PC-3 (cell line): ENCODE measurements at regions not wholly inside any gene's neighbourhood (a gene's known extent, or its start where the extent isn't known, plus 50 kb on each side); places are given as distances from the start of the nearest gene placed in this dataset.
A peak's percentile ranks its signal among the peaks of the same experiment; 100 is the strongest.

Experiments used
- ATAC-seq: fragments of 200-7000 bp; cut with Tn5 transposase; 2 replicates; pipeline ENCODE4 v1.9.1; 2020; ENCODE audit warnings: mild to moderate bottlenecking, moderate library complexity
- BruUV-seq: library from RNA; stranded (reverse); fragments of 400-500 nt; replicated peaks from 2 replicates; lab custom pipeline; 2021; lab: Mats Ljungman, UMichigan
- CTCF ChIA-PET: fragments of 300-600 bp; sonication (Branson Sonifier 250); formaldehyde crosslinking; loops from one replicate; lab custom pipeline; 2022; ENCODE audit warnings: antibody characterized with exemption; lab: Charles Lee
- POLR2A ChIA-PET: fragments of 300-600 bp; sonication (Branson Sonifier 250); formaldehyde crosslinking; loops from one replicate; lab custom pipeline; 2022; ENCODE audit warnings: antibody characterized with exemption; ENCODE audit not compliant: unreplicated experiment; lab: Charles Lee
- DNase-seq: peaks from one replicate; pipeline ENCODE4 v3.0.0-alpha.2; 2015
- H2AFZ ChIP-seq: fragments of 300-600 bp; sonication (generic); 2 replicates; pipeline ENCODE4 v1.6.0; 2016; ENCODE audit warnings: antibody characterized with exemption, low read length
- H3F3A ChIP-seq: fragments of 300-600 bp; sonication (generic); one replicate; pipeline ENCODE4 v1.6.0; 2017; ENCODE audit warnings: antibody characterized with exemption, low read length, control low read depth, mild to moderate bottlenecking; ENCODE audit not compliant: unreplicated experiment
- H3K27ac ChIP-seq: fragments of 300-600 bp; sonication (generic); 2 replicates; pipeline ENCODE4 v1.5.1; 2016; ENCODE audit warnings: mild to moderate bottlenecking, low read length
- H3K27me3 ChIP-seq: fragments of 300-600 bp; sonication (generic); 2 replicates; pipeline ENCODE4 v1.6.1; 2016; ENCODE audit warnings: low read length, mixed read lengths
- H3K36me3 ChIP-seq: fragments of 300-600 bp; sonication (generic); 2 replicates; pipeline ENCODE4 v1.6.1; 2016; ENCODE audit warnings: low read depth, mixed run types, low read length, mixed read lengths
- H3K4me1 ChIP-seq: fragments of 300-600 bp; sonication (generic); 2 replicates; pipeline ENCODE4 v1.5.1; 2016; ENCODE audit warnings: low read length; ENCODE audit not compliant: insufficient read depth
- H3K4me2 ChIP-seq: fragments of 300-600 bp; sonication (generic); 2 replicates; pipeline ENCODE4 v1.6.0; 2016; ENCODE audit warnings: low read length
- H3K4me3 ChIP-seq: fragments of 300-600 bp; sonication (generic); 2 replicates; pipeline ENCODE4 v1.5.1; 2016; ENCODE audit warnings: mild to moderate bottlenecking, low read length, mixed read lengths
- H3K79me2 ChIP-seq: fragments of 300-600 bp; sonication (generic); 2 replicates; pipeline ENCODE4 v1.6.1; 2017; ENCODE audit warnings: low read length, mixed read lengths
- H3K9ac ChIP-seq: fragments of 300-600 bp; sonication (generic); 2 replicates; pipeline ENCODE4 v1.6.0; 2016; ENCODE audit warnings: mild to moderate bottlenecking, low read length
- H3K9me2 ChIP-seq: fragments of 300-600 bp; sonication (generic); replicated peaks from 2 replicates; pipeline ENCODE4 v1.6.1; 2016; ENCODE audit warnings: mixed run types, low read length, mixed read lengths
- H3K9me3 ChIP-seq: fragments of 300-600 bp; sonication (generic); 2 replicates; pipeline ENCODE4 v1.6.1; 2016; ENCODE audit warnings: low read length, mixed read lengths
- H4K20me1 ChIP-seq: fragments of 300-600 bp; sonication (generic); 2 replicates; pipeline ENCODE4 v1.6.1; 2016; ENCODE audit warnings: low read length, mixed read lengths
- EZH2 ChIP-seq: fragments of 300-600 bp; sonication (generic); IDR thresholded peaks from one replicate; pipeline ENCODE4 v1.6.1; 2017; ENCODE audit warnings: antibody characterized with exemption, mild to moderate bottlenecking, low read length; ENCODE audit not compliant: unreplicated experiment
- EZH2phosphoT487 ChIP-seq: fragments of 300-600 bp; sonication (generic); IDR thresholded peaks from 2 replicates; pipeline ENCODE4 v1.6.1; 2018; ENCODE audit warnings: mild to moderate bottlenecking, antibody characterized with exemption, low read length, borderline replicate concordance
- intact Hi-C: fragments of 100-400 bp; cut with micrococcal nuclease; formaldehyde crosslinking; loops from 2 replicates; pipeline ENCODE4 v1.9.0; 2023
- TF ChIP-seq, protein P1 (sequence below): fragments of 300-600 bp; sonication (generic); conservative IDR thresholded peaks from 2 replicates; pipeline ENCODE4 v1.5.1; 2017; ENCODE audit warnings: antibody characterized with exemption, low read depth, mild to moderate bottlenecking, low read length

DNA sequence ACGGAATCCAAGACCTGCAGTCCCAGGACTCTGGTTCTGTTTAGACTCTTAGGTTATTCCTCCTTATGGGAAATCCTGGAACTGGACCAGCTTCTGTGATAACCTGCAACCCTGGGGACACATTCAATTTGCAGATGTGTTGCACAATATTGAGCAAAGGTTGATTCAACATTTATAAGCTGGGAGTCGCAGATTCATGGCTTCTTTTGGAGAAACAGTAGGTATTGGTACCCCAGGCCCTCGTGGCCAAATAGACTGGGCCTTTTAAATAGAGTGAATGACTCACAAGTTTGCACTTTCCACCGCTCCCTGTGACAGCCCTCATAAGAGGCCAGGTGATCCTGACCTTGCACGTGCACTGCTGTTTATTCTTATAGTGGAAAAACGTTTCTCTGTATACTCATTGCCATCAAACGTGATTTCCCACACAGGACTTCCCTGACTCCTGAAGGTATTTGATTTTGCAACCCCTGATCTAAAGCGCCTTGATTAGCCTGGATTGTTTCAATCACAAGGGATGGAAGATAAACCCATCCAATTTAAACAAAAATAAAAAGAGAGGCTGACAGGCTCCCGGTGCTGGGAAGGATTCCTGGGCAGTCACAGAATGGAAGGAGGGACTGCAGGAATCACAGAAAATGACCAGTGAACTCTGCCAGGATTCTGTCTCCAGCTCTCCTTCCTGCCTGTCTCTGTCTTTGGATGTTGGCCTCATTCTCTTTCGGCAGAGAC, 98.0 kb downstream of the VCPKMT start:
- POLR2A ChIA-PET = no interaction called here
- intact Hi-C loops = no loop called here
- peak overlapping the region; percentile 14; the same call in 1 of the 2 replicates for H3K4me2 ChIP-seq
- no peaks in the 10 kb centered on the region for H3K79me2 ChIP-seq
- DNase-seq (peak; percentile 78), ATAC-seq (peak; percentile 73)
- H3K9ac ChIP-seq = no peak overlapping the region
- TF ChIP-seq EZH2 = no peak
- TF ChIP-seq, protein P1, sequence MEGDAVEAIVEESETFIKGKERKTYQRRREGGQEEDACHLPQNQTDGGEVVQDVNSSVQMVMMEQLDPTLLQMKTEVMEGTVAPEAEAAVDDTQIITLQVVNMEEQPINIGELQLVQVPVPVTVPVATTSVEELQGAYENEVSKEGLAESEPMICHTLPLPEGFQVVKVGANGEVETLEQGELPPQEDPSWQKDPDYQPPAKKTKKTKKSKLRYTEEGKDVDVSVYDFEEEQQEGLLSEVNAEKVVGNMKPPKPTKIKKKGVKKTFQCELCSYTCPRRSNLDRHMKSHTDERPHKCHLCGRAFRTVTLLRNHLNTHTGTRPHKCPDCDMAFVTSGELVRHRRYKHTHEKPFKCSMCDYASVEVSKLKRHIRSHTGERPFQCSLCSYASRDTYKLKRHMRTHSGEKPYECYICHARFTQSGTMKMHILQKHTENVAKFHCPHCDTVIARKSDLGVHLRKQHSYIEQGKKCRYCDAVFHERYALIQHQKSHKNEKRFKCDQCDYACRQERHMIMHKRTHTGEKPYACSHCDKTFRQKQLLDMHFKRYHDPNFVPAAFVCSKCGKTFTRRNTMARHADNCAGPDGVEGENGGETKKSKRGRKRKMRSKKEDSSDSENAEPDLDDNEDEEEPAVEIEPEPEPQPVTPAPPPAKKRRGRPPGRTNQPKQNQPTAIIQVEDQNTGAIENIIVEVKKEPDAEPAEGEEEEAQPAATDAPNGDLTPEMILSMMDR = no peak
- TF ChIP-seq EZH2phosphoT487 = no peak
- no peaks in the 10 kb centered on the region for H4K20me1 ChIP-seq
- peak overlapping the region; percentile 40 for H3K27ac ChIP-seq
- peaks cover 11% of the 10 kb centered on the region for H3F3A ChIP-seq
- no peaks in the 10 kb centered on the region for H3K9me2 ChIP-seq
- H3K36me3 ChIP-seq = peaks cover 11% of the 10 kb centered on the region; the same call in 1 of the 2 replicates
- H2AFZ ChIP-seq = peak overlapping the region; percentile 17
- CTCF ChIA-PET = no interaction called here
- no peak overlapping the region for H3K4me3 ChIP-seq
- H3K27me3 ChIP-seq = no peaks in the 10 kb centered on the region
- H3K9me3 ChIP-seq = 0 out of 2 replicates have a peak, but pooled peaks cover 11% of the 10 kb centered on the region
- no TSS peak for BruUV-seq
- H3K4me1 ChIP-seq = peaks cover 38% of the 10 kb centered on the region

GRCh38 chr14:50018933-50019210, 97.5 kb downstream of the VCPKMT start:
- Histone ChIP-seq H3K79me2 (no peaks in the 10 kb centered on the region), H3K9ac (no peak overlapping the region), H3K4me1 (peaks cover 38% of the 10 kb centered on the region), H3F3A (peaks cover 13% of the 10 kb centered on the region), H3K4me2 (no peak overlapping the region), H3K9me3 (0 out of 2 replicates have a peak, but pooled peaks cover 11% of the 10 kb centered on the region), H3K27me3 (no peaks in the 10 kb centered on the region), H4K20me1 (no peaks in the 10 kb centered on the region), H3K36me3 (peaks cover 11% of the 10 kb centered on the region; the same call in 1 of the 2 replicates), H2AFZ (no peak overlapping the region), H3K27ac (peak overlapping the region; percentile 40), H3K9me2 (no peaks in the 10 kb centered on the region), H3K4me3 (no peak overlapping the region)
- no peak for TF ChIP-seq EZH2phosphoT487
- TF ChIP-seq, protein P1 = no peak
- TF ChIP-seq EZH2 = no peak
- CTCF ChIA-PET = no interaction called here
- POLR2A ChIA-PET = no interaction called here
- intact Hi-C loops = no loop called here
- DNase-seq = no peak
- no TSS peak for BruUV-seq
- ATAC-seq = no peak

GRCh38 chr14:50020184-50020583, 96.2 kb downstream of the VCPKMT start:
- no peak overlapping the region for H3K9ac ChIP-seq
- no TSS peak for BruUV-seq
- H3K4me3 ChIP-seq = no peak overlapping the region
- no peak overlapping the region for H3K4me2 ChIP-seq
- H3K79me2 ChIP-seq = no peaks in the 10 kb centered on the region
- H3K9me3 ChIP-seq = 0 out of 2 replicates have a peak, but pooled peaks cover 11% of the 10 kb centered on the region
- no peaks in the 10 kb centered on the region for H4K20me1 ChIP-seq
- H3F3A ChIP-seq = peaks cover 14% of the 10 kb centered on the region
- peaks cover 41% of the 10 kb centered on the region for H3K4me1 ChIP-seq
- no peak overlapping the region for H2AFZ ChIP-seq
- H3K27ac ChIP-seq = no peak overlapping the region
- H3K9me2 ChIP-seq = no peaks in the 10 kb centered on the region
- ATAC-seq (no peak), DNase-seq (no peak)
- TF ChIP-seq EZH2phosphoT487 (no peak), EZH2 (no peak)
- TF ChIP-seq, protein P1 = no peak
- H3K36me3 ChIP-seq = peaks cover 11% of the 10 kb centered on the region; the same call in 1 of the 2 replicates
- H3K27me3 ChIP-seq = no peaks in the 10 kb centered on the region
- POLR2A ChIA-PET = no interaction called here
- CTCF ChIA-PET = no interaction called here
- intact Hi-C loops = no loop called here
